Tibial nerve (tissue), 4 donors: ENCODE measurements at regions not wholly inside any gene's neighbourhood (a gene's known extent, or its start where the extent isn't known, plus 50 kb on each side); places are given as distances from the start of the nearest gene placed in this dataset.

Experiments
- DNase-seq, 2 donors: peaks; one replicate each; pipeline ENCODE4 v3.0.0-alpha.2; 2019; ENCODE audit warnings: low spot score in 2 of 2
- H3K27ac ChIP-seq, 4 donors: fragments of 200-600 bp; sonication (generic) in 3 of 4; one replicate each; pipeline ENCODE4 v1.5.1; 2017 to 2019; ENCODE audit warnings: mild to moderate bottlenecking in 1 of 4
- H3K27me3 ChIP-seq, 2 donors: fragments of 200-600 bp; sonication (generic) in 1 of 2; one replicate each; pipeline versions ENCODE4 v1.5.1 to v1.6.0; 2017 to 2019
- H3K36me3 ChIP-seq, 3 donors: fragments of 200-600 bp; sonication (generic); one replicate each; pipeline ENCODE4 v1.5.1; 2018 to 2019
- H3K4me1 ChIP-seq, 4 donors: fragments of 200-600 bp; sonication (generic) in 3 of 4; one replicate each; pipeline ENCODE4 v1.5.1; 2017 to 2019
- H3K4me3 ChIP-seq, 4 donors: fragments of 200-600 bp; sonication (generic) in 3 of 4; one replicate each; pipeline ENCODE4 v1.5.1; 2017 to 2019; ENCODE audit warnings: mild to moderate bottlenecking in 1 of 4, moderate library complexity in 1 of 4
- H3K9me3 ChIP-seq, 4 donors: fragments of 200-600 bp; sonication (generic) in 3 of 4; one replicate each; pipeline ENCODE4 v1.5.1; 2017 to 2019
- EP300 ChIP-seq, 2 donors: sonication (generic); formaldehyde crosslinking; IDR thresholded peaks; one replicate each; pipeline ENCODE4 v1.6.1; 2017; ENCODE audit warnings: antibody characterized with exemption in 2 of 2, mild to moderate bottlenecking in 1 of 2
- POLR2A ChIP-seq, 2 donors: fragments of 450-650 bp; IDR thresholded peaks; one replicate each; pipeline ENCODE4 v1.6.1; 2017; ENCODE audit warnings: antibody characterized with exemption in 2 of 2, mild to moderate bottlenecking in 2 of 2, moderate library complexity in 2 of 2
- WGBS, 2 donors: methylation state at CpG; one replicate each; pipeline ENCODE4 v1.1.5; 2018; 5-methylcytosine and 5-hydroxymethylcytosine counted together
- TF ChIP-seq, protein P1 (sequence below), 5 experiments: fragments of 200-600 bp in 3 of 5; fragments of 450-650 bp in 2 of 5; sonication (generic) in 3 of 5; IDR thresholded peaks; one replicate each; pipeline ENCODE4 v1.5.1; 2016 to 2019; ENCODE audit warnings: antibody characterized with exemption in 5 of 5, mild to moderate bottlenecking in 3 of 5, moderate library complexity in 2 of 5

DNA sequence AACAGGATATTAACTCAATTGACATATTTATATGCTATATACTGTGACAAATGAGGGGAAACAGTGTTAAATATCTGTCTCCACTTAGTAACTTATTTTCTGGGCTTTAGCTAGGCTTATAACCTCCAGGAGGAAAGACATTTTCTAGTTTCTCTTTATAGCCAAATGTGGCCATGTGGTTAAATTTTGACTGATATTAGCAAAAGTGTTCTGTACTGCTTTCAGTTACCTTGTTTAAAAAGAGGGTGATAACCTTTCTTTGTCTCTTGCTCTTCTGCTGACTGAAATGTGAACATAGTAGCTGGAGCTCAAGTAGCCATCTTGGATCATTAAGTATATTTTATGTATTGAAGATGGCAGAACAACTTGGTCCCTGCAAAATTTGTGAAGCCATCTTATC, 253.7 kb downstream of the PDHA2 start:
- Histone ChIP-seq H3K4me1 (no peaks in the 10 kb centered on the region), H3K4me3 (no peak overlapping the region), H3K9me3 (no peaks in the 10 kb centered on the region), H3K27ac (no peak overlapping the region), H3K36me3 (no peaks in the 10 kb centered on the region), H3K27me3 (no peaks in the 10 kb centered on the region)
- DNase-seq: no peak
- TF ChIP-seq EP300 (IDR thresholded peaks at IDR 0.05) (no peak), POLR2A (IDR thresholded peaks at IDR 0.05) (no peak)
- TF ChIP-seq, protein P1, sequence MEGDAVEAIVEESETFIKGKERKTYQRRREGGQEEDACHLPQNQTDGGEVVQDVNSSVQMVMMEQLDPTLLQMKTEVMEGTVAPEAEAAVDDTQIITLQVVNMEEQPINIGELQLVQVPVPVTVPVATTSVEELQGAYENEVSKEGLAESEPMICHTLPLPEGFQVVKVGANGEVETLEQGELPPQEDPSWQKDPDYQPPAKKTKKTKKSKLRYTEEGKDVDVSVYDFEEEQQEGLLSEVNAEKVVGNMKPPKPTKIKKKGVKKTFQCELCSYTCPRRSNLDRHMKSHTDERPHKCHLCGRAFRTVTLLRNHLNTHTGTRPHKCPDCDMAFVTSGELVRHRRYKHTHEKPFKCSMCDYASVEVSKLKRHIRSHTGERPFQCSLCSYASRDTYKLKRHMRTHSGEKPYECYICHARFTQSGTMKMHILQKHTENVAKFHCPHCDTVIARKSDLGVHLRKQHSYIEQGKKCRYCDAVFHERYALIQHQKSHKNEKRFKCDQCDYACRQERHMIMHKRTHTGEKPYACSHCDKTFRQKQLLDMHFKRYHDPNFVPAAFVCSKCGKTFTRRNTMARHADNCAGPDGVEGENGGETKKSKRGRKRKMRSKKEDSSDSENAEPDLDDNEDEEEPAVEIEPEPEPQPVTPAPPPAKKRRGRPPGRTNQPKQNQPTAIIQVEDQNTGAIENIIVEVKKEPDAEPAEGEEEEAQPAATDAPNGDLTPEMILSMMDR (IDR thresholded peaks at IDR 0.05): no peak

DNA sequence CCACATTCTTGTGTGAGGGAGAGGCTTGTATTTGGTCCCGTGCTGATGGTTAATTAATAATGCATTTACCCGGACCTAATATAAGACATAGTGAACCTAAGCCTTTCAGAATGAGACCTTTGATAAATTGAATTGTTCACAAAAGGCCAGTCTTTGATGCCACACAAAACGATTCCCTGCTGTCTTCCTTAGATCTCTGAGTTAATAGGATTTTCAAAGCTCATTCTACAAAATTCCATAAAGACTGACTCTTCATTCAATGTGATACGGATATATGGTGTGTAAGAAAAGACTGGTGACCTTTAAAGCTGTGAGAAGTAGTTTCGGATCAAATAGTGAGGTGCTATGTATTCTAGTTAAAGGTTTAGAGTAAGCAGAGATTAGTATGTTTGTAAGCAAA, 254.3 kb downstream of the PDHA2 start:
- Histone ChIP-seq H3K36me3 (no peaks in the 10 kb centered on the region), H3K27ac (no peak overlapping the region), H3K9me3 (no peaks in the 10 kb centered on the region), H3K4me3 (no peak overlapping the region), H3K4me1 (no peaks in the 10 kb centered on the region), H3K27me3 (no peaks in the 10 kb centered on the region)
- WGBS, 2 donors: 71 to 72% methylated on average over 5 of the region's 5 CpGs
- TF ChIP-seq, protein P1 (IDR thresholded peaks at IDR 0.05): no peak
- TF ChIP-seq EP300 (IDR thresholded peaks at IDR 0.05) (no peak), POLR2A (IDR thresholded peaks at IDR 0.05) (no peak)
- no peak for DNase-seq

DNA sequence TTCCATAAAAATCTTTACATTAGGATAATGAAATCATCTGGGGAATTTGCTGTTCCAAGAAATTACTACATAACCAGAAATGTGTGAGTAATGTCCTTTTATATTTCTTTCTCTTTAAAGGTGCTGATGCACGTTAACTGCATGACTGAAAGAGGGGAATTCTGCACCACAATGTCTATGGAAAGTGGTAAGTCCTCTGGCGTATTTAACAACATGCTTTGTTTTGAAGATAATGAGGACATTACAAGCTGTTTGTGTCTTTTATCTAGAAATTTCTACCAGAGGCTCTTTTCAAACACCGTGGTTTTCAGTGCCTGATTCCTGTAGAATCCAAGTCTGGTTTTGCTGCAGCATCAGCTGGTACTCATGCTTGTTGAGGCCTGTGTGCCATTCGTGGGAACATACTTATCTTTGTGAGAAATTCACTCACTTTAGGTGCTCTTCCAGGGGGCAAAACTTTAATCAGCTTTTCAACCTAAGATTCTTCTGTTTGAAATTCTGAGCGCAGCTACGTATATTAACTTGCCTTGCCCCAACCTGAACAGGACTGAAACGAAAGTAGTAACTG, 257.2 kb downstream of the PDHA2 start:
- Histone ChIP-seq H3K36me3 (no peaks in the 10 kb centered on the region), H3K27ac (no peak overlapping the region), H3K4me1 (no peaks in the 10 kb centered on the region), H3K9me3 (no peaks in the 10 kb centered on the region), H3K4me3 (no peak overlapping the region), H3K27me3 (no peaks in the 10 kb centered on the region)
- DNase-seq: no peak
- 83 to 85% methylated on average over 7 of the region's 7 CpGs for WGBS, 2 donors
- TF ChIP-seq EP300 (IDR thresholded peaks at IDR 0.05) (no peak), POLR2A (IDR thresholded peaks at IDR 0.05) (no peak)
- TF ChIP-seq, protein P1 (IDR thresholded peaks at IDR 0.05): no peak

DNA sequence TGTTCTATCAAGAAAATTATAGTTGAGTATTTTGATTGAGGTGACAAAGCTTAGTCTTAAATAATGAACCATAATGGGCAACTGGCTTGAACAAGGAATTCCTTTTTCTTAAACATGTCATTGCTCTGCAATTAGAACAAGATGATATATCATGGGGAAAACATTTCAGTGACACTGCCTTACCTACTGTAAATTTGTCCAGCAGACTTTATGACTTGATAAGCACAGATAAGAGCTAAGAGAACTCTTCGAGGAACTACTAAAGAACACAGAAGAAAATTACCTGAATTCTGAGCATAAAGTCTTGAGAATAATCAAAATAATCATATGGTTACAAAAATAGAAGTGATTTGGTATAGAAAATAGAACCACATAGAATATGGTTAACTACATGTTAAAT, 257.8 kb downstream of the PDHA2 start:
- 90 to 91% methylated on average over 1 of the region's 1 CpG for WGBS, 2 donors

DNA sequence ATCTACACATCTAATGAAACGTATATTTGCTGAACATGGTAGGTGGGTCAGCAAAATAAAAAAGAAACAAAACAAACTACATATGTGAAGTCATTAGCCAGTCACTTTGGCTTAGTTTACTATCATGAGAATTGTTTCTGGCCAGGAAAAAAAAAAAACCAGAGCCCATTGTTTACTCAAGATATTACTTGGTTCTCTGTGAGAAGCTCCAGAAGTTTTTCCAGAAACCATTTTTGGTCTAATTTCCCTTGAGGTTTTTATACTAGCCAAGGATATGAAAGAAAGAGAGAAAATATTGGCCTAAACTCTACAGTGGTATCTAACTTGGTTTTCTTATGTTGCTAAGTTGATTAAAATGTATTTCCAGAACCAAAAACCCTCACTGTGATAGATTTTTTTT, 259.1 kb downstream of the PDHA2 start:
- H3K36me3 ChIP-seq: no peaks in the 10 kb centered on the region
- H3K4me1 ChIP-seq: peaks cover 0 to 6% (median 0%) of the 10 kb centered on the region in 4 donors
- DNase-seq: no peak
- H3K9me3 ChIP-seq: no peaks in the 10 kb centered on the region
- no peak overlapping the region for H3K27ac ChIP-seq
- 45 to 67% methylated on average over 1 of the region's 1 CpG for WGBS, 2 donors
- TF ChIP-seq, protein P1 (IDR thresholded peaks at IDR 0.05): no peak
- no peak overlapping the region for H3K4me3 ChIP-seq
- no peaks in the 10 kb centered on the region for H3K27me3 ChIP-seq

More for the DNA sequence above, 257.8 kb downstream of the PDHA2 start:
- no peaks in the 10 kb centered on the region for H3K36me3 ChIP-seq
- TF ChIP-seq EP300 (IDR thresholded peaks at IDR 0.05): no peak
- no peak for TF ChIP-seq POLR2A (IDR thresholded peaks at IDR 0.05)
- TF ChIP-seq, protein P1 (IDR thresholded peaks at IDR 0.05): no peak
- DNase-seq: no peak
- peaks cover 0 to 4% (median 0%) of the 10 kb centered on the region in 4 donors for H3K4me1 ChIP-seq
- H3K27me3 ChIP-seq: no peaks in the 10 kb centered on the region
- no peak overlapping the region for H3K4me3 ChIP-seq
- no peak overlapping the region for H3K27ac ChIP-seq
- H3K9me3 ChIP-seq: no peaks in the 10 kb centered on the region
